Muscle of leg (tissue), 3 donors: ENCODE measurements at regions not wholly inside any gene's neighbourhood (a gene's known extent, or its start where the extent isn't known, plus 50 kb on each side); places are given as distances from the start of the nearest gene placed in this dataset.
"Not testable (repeated sequence)": the region's sequence is repeated elsewhere in the genome, so short reads cannot be mapped to it uniquely, and the experiment has no call there.

Experiments
- DNase-seq: peaks from one replicate; pipeline ENCODE4 v3.0.0; 2013
- H3K27ac ChIP-seq: one replicate; pipeline ENCODE4 v1.5.1; 2013; ENCODE audit warnings: mild to moderate bottlenecking, low read length, control low read depth
- H3K27me3 ChIP-seq: one replicate; pipeline ENCODE4 v1.6.1; 2013; ENCODE audit warnings: low read length; ENCODE audit not compliant: control insufficient read depth, insufficient read depth
- H3K36me3 ChIP-seq: one replicate; pipeline ENCODE4 v1.6.1; 2013; ENCODE audit warnings: low read length; ENCODE audit not compliant: control insufficient read depth, insufficient read depth
- H3K4me1 ChIP-seq: one replicate; pipeline ENCODE4 v1.6.1; 2013; ENCODE audit warnings: low read length; ENCODE audit not compliant: control insufficient read depth, insufficient read depth
- H3K4me3 ChIP-seq: one replicate; pipeline ENCODE4 v1.5.1; 2013; ENCODE audit warnings: low read length, control low read depth
- H3K9me3 ChIP-seq: replicated peaks from 2 replicates; pipeline ENCODE4 v1.6.1; 2013; ENCODE audit warnings: low read depth, low read length; ENCODE audit not compliant: control insufficient read depth
- WGBS: methylation state at CpG from one replicate; pipeline ENCODE4 v1.1.5; 2013; ENCODE audit warnings: missing lambda C conversion rate; ENCODE audit not compliant: insufficient coverage; 5-methylcytosine and 5-hydroxymethylcytosine counted together

DNA sequence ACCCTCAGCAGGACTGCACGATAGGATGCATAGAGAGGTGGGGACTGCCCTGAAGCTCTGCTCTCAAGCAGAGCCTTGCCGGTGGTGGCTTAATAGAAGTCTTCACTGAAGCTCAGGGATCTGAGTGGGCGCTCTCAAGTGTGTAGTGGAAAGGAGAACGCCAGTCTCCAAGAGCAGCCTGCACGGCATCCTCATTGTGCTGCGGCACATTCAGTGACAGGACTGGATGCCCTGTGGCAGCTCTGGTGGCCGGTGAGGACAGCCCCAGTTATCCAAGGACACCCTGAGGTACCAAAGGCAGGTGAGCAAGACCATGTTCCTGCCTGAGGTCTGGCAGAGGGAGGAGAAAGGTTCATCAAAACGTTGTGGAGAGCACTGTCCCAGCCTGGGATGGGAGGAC is 98.8 kb upstream of the SPATA31A3 start:
- not testable (repeated sequence) for H3K4me3 ChIP-seq, H3K4me1 ChIP-seq, DNase-seq, H3K36me3 ChIP-seq, H3K9me3 ChIP-seq, H3K27me3 ChIP-seq, H3K27ac ChIP-seq
- WGBS: 82% methylated on average over 5 of the region's 8 CpGs

DNA sequence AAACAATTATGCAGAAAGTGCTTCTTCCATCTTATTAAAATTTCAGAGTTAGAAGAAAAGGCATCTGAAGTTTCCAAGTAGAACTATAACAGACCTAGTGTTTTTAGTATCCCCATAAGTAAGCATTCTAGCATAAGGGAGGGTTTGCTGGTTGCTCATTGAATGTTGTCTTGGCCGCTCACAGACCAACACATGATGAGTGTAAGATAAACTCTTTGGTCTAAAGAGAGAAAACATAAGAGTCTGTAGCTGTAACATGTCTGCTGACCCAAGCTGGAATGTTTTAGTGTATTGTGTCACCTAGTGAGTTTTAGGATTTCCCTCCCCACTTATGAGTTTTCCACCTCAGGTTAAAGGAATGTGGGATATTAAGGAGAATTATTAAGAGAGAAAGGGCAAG is 94.5 kb upstream of the SPATA31A3 start:
- H3K27ac ChIP-seq: not testable (repeated sequence)
- no CpG with 5 or more reads among the region's 1 CpG for WGBS

DNA sequence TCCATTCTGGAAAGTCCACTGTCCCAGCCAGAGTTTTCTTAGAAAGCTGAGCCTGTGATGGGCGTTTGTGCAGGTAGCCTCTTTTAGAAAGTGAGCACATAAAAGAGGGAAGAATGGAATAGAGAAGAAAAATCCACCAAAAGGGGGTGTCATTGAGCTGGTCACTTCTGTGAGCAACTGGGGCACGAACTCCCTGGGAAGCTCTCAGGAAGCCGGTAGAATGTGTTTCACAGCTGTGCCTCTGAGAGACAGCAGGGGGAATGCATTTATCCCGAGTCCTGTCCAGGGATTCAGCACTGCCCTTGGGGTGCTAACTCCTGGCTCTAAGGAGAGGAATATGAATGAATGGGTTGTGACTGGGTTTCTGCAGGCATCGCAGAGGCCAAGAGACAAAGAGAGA is 73.8 kb upstream of the SPATA31A3 start:
- WGBS: no CpG with 5 or more reads among the region's 5 CpGs
- not testable (repeated sequence) for H3K9me3 ChIP-seq, H3K36me3 ChIP-seq, H3K27ac ChIP-seq, H3K27me3 ChIP-seq, H3K4me3 ChIP-seq, H3K4me1 ChIP-seq, DNase-seq

More for the DNA sequence above, 94.5 kb upstream of the SPATA31A3 start:
- not testable (repeated sequence) for H3K36me3 ChIP-seq, H3K27me3 ChIP-seq, H3K9me3 ChIP-seq, DNase-seq, H3K4me3 ChIP-seq, H3K4me1 ChIP-seq

DNA sequence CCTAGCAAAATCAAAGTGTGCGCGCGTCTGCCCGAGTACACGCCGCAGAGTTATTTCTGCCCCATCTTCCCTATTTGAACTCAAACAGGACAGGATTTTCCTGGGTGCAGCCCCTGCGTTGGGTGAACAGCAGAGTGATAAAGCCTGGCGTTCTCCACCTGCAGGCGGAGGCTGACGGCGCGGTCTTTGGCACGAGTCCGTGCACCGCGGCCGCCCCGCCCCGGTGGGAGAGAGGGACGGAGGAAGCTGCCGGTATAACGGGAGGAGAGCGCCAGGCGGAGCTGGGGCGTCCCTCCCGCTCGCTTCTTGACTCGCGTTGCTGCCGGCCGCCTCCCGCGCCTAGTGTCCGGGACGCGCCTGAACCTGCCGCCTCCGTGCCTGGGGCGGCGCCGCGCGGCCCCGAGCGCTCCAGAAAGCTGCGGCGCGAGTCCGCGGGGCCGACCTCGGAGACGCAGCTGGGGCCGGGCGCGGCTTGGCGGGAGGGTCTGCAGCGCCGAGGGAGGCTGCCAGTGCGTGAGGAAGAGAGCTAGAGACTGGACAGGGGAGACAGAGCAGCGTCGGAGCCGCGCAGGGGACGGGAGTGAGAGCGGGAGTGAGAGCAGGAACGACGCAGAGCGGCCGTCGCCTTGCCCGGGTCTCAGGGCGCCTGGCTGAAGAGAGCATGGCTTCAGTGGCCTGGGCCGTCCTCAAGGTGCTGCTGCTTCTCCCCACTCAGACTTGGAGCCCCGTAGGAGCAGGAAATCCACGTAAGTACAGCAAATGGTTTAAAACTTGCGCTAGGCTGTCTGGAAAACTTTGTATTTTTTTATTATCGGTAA is 66.8 kb upstream of the SPATA31A3 start:
- H3K36me3 ChIP-seq, H3K27ac ChIP-seq, H3K27me3 ChIP-seq, H3K4me1 ChIP-seq, H3K9me3 ChIP-seq: not testable (repeated sequence)
- peak overlapping the region; percentile 21 for H3K4me3 ChIP-seq
- no CpG with 5 or more reads among the region's 78 CpGs for WGBS
- DNase-seq: peak; percentile 30
